HG02798 (cell line): ENCODE measurements at regions not wholly inside any gene's neighbourhood (a gene's known extent, or its start where the extent isn't known, plus 50 kb on each side); places are given as distances from the start of the nearest gene placed in this dataset.
"Not testable (repeated sequence)": the region's sequence is repeated elsewhere in the genome, so short reads cannot be mapped to it uniquely, and the experiment has no call there.

Experiments used
- ATAC-seq: cut with Tn5 transposase; IDR thresholded peaks from one replicate; pipeline ENCODE4 v1.9.1; 2021; ENCODE audit warnings: mild to moderate bottlenecking; ENCODE audit not compliant: unreplicated experiment, poor library complexity

DNA sequence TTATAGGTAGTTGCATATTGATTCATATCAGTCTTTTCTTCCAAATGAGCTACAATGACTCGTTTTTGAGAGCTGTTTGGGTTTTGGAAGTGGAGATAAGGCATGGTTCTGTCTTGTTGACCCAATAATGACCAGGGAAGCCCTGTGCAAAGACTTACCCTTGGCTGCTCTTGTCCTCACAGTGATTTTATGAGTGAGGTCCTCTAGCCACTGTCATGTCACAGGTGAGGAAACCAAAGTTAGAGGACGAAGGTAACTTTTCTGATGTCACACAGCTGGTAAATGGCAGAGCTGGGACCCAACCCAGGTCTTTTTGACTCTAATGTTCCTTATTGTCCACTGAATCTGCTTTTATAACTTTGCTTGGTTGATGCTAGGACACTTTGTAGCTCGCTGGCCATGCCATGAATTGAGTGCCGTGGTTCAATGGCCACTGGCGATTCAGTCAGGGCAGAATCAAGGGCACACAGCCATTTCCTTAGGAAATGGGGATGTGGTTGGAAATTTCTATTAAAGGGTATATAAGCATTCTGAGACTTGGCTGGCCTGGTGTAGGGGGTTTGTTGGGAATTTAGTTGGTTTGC is 249.1 kb downstream of the GOLGA6L6 start:
- ATAC-seq = not testable (repeated sequence)

DNA sequence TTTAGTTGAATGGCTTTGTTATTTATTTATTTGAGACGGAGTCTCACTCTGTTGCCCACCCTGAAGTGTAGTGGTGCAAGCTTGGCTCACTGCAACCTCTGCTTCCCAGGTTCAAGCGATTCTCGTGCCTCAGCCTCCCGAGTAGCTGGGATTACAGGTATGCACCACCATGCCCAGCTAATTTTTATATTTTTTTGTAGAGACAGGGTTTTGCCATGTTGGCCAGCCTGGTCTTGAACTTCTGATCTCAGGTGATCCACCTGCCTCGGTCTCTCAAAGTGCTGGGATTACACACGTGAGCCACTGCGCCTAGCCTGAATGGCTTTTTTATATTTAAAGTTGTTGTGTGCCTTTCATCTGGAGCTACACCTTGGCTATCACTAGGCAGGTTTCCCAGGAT is 250.0 kb downstream of the GOLGA6L6 start:
- ATAC-seq = not testable (repeated sequence)

DNA sequence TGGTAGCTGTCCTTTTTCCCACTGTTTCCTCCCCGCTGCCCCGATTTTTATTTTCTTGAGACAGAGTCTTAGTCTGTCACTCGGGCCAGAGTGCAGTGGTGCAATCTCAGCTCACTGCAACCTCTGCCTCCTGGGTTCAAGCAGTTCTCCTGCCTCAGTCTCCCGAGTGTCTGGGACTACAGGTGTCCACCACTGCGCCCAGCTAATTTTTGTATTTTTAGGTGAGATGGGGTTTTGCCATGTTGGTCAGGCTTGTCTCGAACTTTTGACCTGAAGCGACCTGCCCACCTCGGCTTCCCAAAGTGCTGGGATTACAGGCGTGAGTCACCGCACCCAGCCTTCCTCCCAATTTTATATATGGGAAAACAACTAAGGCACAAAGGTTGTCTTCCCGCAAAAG is 251.0 kb downstream of the GOLGA6L6 start:
- ATAC-seq = not testable (repeated sequence)

DNA sequence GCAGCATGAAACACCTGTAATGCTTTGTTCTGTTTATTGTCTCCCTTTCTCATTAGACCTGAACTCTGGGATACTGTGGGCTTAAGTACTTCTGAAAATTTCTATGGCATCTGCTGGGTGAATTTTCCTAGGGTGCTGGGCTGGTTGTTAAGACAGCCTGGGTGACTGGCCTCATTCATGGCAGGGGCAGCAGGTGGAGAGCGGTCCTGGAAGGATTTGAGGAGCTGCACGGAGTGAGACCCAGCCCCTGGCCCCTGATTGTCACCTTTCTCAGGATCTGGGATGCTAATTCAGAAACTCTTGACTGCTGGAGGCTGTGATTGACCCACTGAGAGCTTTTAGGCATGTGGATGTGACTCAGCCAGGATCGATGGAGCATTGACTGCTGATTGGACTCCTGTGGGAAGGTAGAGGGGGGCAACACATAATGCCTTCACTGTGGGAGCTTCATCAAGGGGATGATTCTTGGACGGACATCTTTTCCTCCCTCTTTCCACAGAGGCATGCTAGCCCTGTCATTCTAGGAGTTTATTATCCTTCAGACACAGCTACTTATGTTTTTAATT is 252.0 kb downstream of the GOLGA6L6 start:
- not testable (repeated sequence) for ATAC-seq

DNA sequence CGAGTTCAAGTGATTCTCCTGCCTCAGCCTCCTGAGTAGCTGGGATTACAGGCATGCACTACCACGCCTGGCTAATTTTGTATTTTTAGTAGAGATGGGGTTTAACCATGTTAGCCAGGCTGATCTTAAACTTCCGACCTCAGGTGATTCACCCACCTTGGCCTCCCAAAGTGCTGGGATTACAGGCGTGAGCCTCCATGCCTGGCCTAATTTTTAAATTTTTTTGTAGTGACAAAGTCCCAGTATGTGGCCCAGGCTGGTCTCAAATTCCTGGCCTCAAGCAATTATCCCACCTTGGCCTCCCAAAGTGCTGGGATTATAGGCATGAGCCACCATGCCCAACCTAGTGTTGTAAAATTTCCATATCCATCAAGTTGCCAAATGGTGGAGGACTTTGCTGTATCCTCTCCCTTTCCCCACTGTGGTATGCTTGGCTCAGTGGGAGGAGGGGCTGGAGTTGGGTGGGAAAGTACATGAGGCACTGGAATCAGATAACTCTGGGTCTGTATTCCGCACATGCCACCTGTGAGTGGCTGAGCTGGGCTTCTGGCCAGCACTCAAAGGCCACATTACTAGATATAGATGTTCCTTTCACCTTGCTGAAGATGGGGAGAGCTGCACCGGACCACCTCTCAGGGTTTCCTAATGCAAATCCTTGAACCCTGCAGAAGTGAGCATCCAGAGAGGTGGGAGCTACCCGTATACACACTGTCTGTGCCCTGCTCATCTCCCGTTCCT is 252.6 kb downstream of the GOLGA6L6 start:
- ATAC-seq = not testable (repeated sequence)

DNA sequence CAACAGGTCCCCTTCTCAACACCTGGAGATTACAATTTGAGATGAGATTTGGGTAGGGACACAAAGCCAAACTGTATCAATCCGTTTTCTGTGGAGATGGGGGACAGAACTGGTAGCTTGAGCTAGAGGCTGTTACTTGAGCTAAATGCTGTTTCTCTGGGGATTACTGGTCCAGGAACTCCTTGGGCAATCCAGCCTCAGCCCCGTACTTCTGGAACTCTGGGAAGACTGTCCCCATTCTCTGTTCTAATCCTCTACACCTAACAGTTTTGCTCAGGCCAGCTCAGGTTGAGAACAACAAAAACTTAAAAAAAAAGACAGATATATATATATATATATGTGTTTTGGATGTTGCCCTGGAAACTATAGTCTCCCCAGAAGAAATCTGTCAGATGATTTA is 255.0 kb downstream of the GOLGA6L6 start:
- not testable (repeated sequence) for ATAC-seq

DNA sequence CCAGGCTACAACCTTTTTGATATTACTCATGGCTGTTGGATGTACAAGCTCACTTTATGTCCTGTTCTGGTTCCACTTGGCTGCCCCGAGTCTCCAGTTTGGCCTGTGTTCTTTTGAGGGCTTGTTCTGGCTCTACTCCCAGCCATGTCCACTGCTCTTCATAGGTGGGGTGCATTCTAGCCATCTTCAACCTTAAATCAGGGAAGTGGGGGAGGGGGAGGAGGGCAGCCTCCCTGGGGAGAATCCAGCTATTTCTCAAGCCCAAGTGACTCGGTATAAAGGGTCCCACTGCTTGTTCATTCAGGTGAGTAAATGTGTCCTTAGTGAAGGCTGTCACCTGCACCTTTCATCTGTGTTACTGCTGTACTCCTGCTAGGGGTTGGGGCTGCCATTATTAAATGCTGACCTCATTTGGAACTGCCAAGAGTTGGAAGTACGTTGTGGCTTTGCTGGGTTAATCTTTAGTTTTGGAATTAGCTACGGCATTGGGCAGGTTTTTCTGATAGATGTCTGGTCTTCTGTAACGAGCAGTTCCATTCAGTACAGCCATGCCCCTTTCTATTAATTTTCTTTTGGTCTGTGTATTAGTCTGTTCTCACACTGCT is 255.8 kb downstream of the GOLGA6L6 start:
- ATAC-seq = not testable (repeated sequence)

DNA sequence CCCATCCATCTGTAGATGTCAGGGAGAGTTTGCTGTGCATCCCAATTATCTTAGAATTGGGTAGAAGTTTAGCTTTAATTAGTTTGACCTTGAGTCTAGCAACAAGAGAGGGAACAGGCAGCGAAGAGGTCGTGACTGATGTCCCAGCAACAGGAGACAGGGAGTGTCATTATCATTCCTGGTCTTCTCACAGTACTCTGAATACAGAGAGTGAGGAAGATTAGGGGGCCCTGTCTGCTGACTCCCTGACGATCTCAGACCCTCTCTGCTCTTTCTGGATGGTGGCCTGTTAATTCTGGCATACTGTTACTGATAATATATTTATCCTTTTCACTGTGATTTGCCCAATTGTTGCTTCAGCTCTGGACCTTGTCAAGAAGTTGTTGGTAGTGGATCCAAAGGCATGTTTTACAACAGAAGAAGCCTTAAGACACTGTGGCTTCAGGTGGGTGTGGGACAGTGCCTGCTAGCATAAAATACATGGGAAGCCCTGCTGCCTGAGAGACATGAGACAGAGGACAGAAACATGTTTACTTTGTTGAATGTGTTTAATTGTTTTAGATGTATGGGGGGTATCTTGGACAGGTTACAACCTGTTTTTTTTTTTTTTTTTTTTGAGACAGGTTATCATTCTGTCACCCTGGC is 256.6 kb downstream of the GOLGA6L6 start:
- not testable (repeated sequence) for ATAC-seq

DNA sequence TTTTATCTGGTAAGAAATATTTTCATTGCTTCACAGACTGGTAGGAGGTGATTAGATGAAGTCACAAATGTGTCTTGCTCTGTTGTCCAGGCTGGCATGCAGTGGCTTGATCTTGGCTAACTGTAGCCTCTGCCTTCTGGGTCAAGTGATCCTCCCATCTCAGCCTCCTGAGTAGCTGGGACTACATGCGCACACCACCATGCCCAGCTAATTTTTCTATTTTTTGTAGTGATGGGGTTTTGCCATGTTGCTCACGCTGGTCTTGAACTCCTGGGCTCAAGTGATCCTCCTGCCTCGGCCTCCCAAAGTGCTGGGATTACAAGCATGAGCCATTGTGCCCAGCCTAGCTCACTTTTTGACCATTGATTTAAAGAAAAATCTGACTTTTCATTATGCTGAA is 257.9 kb downstream of the GOLGA6L6 start:
- not testable (repeated sequence) for ATAC-seq

DNA sequence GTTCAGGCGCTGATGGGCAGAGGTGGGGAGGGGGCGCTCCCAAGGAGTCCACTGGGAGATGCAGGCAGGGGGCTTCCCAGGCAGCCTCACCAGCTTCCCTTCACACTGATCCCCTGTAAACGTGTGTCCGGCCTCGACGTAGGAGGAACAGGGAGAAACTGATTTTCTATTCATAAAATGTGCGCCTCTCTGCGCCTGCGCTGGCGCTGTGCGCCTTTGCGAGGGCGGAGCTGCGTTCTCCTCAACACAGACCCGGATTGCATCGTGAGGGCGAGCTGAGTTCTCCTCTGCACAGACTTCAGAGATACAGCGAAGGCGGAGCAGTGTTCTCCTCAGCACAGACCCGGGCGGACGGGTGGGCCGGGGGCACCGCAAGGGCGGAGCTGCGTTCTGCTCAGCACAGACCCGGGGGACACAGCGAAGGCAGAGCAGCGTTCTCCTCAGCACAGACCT is 259.1 kb downstream of the GOLGA6L6 start:
- not testable (repeated sequence) for ATAC-seq

DNA sequence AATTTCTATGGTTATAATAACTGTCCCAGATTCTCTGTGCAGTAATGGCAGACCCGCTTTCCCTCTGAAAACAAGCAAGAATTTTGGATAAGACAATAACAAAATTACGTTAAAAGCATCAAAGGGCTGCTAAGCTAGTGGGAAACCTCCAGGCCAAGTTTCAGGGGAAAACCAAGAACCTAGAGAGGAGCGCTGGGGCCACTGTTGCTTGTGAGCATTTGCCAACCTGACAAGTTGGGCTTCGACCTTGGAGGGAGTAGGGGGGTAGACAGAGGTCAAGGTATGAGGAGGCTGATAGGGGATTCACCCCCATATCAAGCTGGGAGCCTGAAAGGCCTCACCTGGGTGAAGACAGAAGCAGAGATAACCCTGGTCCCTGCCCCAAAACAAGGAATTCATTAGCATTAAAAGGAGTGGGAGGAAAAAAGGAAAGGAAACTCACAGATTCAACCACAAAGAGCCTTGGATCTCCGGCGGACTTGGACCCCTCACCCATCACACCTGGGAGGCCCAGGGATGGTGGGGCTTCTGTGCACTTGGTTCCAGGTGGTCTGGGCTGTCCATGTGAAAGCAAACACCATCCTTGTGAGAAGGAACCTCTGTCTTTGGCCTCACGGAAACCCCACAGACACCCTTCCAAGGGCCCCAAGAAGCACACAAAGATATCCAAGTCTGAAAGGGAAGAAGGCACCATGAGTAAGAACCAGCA is 259.9 kb downstream of the GOLGA6L6 start:
- ATAC-seq = not testable (repeated sequence)

DNA sequence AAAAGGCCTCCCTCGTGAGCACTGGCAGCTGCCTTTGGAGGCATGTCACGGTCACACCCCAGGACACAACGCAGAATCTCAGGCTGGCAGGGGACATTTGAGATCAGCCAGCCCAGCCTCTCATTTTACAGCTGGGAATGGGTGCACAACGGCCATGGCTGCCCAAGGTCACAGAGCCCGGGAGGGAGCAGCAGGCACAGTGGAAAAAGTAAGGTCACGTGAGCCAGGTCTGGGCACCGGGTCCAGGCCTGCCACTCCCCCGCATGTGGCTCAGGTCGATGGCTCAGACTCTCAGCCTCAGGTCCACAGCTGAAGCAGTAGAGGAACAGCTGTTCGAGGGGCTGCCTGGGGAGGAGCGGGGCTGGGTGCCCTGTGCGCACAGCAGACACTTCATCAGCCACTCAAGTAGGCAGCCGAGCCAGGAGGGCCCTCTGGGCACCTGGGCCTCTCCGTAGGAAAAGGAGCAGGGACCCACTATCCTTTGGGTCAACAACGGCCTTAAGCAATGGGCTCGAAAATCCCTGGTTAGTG is 260.6 kb downstream of the GOLGA6L6 start:
- ATAC-seq = no peak

DNA sequence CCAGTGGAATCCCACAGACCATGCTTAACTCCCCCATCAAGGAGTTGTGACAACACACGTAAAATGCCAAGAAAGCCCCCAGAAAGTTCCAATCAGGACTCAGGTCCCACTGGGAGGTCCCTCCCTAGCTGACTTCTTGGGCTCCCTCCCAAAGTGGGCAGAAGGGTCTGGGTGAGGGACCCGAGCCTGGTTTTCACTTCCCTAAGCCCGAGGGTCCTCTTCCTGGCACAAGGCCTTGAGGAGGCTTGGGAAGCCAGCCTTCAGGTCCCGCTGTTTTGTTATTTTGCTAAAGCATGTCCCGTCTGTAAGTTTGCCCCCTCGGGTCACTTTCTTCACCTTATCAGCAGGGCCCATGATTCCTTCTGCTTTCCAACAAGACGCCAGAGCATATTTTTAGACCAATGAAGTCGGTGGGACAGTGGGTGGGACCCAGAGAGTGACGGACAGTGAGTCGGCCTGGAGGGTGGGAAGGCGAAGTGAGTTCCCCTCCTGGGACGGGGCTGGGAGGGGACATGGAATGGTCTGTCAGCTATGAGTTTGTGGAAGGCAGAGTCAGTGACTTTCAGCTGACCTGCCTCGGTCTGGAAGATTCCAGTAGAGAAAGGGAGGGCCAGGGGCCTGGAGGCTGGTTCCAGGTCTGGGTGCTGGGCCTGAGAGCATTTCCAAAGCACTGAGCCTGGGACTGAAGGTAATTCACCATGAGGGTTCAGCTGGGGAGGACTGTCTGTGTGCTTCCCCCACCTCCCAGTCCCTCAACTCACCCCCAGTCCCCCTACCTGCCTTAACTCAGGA is 261.3 kb downstream of the GOLGA6L6 start:
- not testable (repeated sequence) for ATAC-seq

DNA sequence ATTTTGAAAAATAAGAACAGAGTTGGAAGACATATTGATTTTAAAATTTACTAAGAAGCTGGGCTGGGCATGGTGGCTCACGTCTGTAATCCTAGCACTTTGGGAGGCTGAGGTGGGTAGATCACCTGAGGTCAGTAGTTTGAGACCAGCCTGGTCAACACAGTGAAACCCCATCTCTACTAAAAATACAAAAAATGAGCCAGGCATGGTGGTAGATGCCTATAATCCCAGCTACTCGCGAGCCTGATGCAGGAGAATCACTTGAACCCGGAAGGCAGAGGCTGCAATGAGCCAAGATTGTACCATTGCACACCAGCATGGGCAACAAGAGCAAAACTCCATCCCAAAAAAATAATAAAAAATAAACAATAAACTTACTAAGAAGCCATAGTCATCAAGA is 262.5 kb downstream of the GOLGA6L6 start:
- ATAC-seq = not testable (repeated sequence)

DNA sequence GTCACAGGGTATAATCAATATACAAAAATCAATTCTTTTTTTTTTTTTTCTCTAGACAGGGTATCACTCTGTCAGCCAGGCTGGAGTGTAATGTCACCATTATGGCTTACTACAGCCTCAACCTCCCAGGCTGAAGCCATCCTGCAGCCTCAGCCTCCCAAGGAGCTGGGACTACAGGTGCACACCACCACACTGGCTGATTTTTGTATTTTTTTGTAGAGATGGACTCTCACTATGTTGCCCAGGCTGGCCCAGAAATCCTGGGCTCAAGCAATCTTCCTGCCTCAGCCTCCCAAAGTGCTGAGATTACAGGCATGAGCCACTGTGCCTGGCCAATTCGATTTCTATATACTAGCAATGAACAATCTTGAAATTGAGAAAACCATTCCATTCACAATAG is 263.2 kb downstream of the GOLGA6L6 start:
- not testable (repeated sequence) for ATAC-seq

DNA sequence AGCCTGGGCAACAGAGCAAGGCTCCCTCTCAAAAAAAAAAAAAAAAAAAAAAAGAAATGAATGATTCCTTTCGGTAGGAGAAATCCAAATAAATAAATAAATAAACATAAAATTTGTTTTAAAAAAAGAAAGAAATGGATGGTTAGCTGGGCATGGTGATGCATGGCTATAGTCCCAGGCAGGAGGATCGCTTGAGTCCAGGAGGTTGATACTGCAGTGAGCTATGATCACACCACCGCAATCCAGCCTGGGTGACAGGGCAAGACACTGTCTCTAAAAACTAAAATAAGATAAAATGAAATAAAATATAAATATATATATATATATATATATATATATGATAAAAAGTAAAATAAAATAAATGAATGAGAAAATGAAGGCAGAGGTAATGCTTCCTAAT is 264.1 kb downstream of the GOLGA6L6 start:
- not testable (repeated sequence) for ATAC-seq

DNA sequence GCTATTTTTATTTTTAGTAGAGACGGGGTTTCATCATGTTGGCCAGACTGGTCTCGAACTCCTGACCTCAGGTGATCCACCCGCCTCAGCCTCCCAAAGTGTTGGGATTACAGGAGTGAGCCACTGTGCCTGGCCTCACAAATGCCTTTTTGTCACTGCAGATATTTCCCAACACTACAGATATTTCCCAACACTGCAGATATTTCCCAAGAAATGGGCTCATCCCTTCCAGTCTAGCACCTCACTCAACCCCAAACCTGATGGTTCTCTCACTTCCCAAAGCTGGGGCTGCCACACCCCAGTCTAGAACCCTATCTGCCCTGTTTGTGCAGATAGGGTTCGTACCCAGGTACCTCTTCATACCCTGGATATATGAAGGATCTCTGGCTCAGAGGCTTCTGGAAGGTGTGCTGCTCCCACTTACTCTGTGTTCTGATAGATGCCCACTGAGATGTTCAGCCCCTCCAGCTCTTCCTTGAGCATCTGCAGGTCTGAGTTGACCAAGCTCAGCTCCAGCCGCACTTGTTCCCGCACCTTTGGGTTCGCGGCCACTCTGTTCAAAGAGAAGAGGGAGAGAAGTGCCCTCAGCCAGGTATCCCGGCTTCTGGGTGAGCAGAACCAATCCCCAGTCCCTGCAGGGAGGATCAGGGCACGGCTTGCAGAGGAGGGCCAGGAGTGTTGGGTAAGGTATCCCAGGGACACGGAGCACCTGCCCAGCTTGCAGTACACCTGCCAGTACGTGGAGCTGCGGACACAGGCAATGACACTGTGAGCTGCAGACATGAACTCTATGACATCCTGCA is 265.1 kb downstream of the GOLGA6L6 start:
- ATAC-seq = not testable (repeated sequence)

DNA sequence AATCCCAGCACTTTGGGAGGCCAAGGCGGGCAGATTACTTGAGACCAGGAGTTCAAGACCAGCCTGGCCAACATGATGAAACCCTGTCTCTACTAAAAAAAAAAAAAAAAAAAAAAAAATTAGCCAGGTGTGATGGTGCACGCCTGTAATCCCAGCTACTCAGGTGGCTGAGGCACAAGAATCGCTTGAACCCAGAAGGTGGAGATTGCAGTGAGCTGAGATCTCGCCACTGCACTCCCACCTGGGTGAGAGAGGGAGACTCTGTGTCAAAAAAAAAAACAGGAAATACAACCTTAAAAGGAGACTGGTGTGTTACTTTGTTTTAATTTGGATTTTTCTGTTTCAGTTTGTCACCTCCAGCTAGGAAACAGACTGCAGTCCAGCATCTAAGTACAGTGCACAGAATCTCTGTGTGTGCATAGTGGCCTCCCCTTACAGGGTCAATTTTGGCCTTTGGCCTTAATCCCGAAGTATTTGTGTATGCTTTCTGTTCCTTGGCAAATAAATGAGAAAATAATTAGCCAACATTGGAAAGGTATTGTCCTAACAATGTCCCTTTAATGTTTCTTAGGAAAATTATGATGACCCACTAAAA is 266.1 kb downstream of the GOLGA6L6 start:
- ATAC-seq = not testable (repeated sequence)
